HG02798 (cell line): ENCODE measurements at regions not wholly inside any gene's neighbourhood (a gene's known extent, or its start where the extent isn't known, plus 50 kb on each side); places are given as distances from the start of the nearest gene placed in this dataset.
"Not testable (repeated sequence)": the region's sequence is repeated elsewhere in the genome, so short reads cannot be mapped to it uniquely, and the experiment has no call there.

Experiments
- ATAC-seq: cut with Tn5 transposase; IDR thresholded peaks from one replicate; pipeline ENCODE4 v1.9.1; 2021; ENCODE audit warnings: mild to moderate bottlenecking; ENCODE audit not compliant: unreplicated experiment, poor library complexity

- ATAC-seq, result no peak
These were observed 495.4 kb upstream of the MMS22L start for GRCh38 chr6:97778290-97779038.

GRCh38 chr6:97779039-97779766 lies 496.2 kb upstream of the MMS22L start:
- not testable (repeated sequence) for ATAC-seq

GRCh38 chr6:97790926-97791590 lies 508.0 kb upstream of the MMS22L start:
- no peak for ATAC-seq

- no peak for ATAC-seq
These were observed 522.6 kb upstream of the MMS22L start for GRCh38 chr6:97805596-97805995.

- no peak for ATAC-seq
These were observed 529.9 kb upstream of the MMS22L start for GRCh38 chr6:97812940-97813339.

- ATAC-seq, result no peak
These were observed 531.0 kb upstream of the MMS22L start for GRCh38 chr6:97813889-97814567.

- no peak for ATAC-seq
These were observed 532.3 kb upstream of the MMS22L start for GRCh38 chr6:97815301-97815812.

- no peak for ATAC-seq
These were observed 533.5 kb upstream of the MMS22L start for GRCh38 chr6:97816526-97816925.

- no peak for ATAC-seq
These were observed 536.7 kb upstream of the MMS22L start for GRCh38 chr6:97819710-97820109.

- no peak for ATAC-seq
These were observed 537.4 kb upstream of the MMS22L start for GRCh38 chr6:97820400-97820799.

GRCh38 chr6:97822632-97823031 lies 539.6 kb upstream of the MMS22L start:
- no peak for ATAC-seq

- ATAC-seq, result no peak
These were observed 558.7 kb upstream of the MMS22L start for GRCh38 chr6:97841763-97842162.

GRCh38 chr6:97842521-97842920 lies 559.5 kb upstream of the MMS22L start:
- no peak for ATAC-seq

GRCh38 chr6:97849390-97849789 lies 566.4 kb upstream of the MMS22L start:
- ATAC-seq, result no peak

GRCh38 chr6:97850458-97851212 lies 567.6 kb upstream of the MMS22L start:
- no peak for ATAC-seq

GRCh38 chr6:97863697-97864096 lies 580.7 kb upstream of the MMS22L start:
- no peak for ATAC-seq

GRCh38 chr6:97864366-97864765 lies 581.4 kb upstream of the MMS22L start:
- ATAC-seq, result no peak

GRCh38 chr6:97864826-97865225 lies 581.8 kb upstream of the MMS22L start:
- no peak for ATAC-seq

GRCh38 chr6:97865612-97866011 lies 582.6 kb upstream of the MMS22L start:
- no peak for ATAC-seq

- ATAC-seq, result no peak
These were observed 583.6 kb upstream of the MMS22L start for GRCh38 chr6:97866616-97867015.
